Fibroblast of the aortic adventitia (primary cell): ENCODE measurements at regions not wholly inside any gene's neighbourhood (a gene's known extent, or its start where the extent isn't known, plus 50 kb on each side); places are given as distances from the start of the nearest gene placed in this dataset.
"Not testable (repeated sequence)": the region's sequence is repeated elsewhere in the genome, so short reads cannot be mapped to it uniquely, and the experiment has no call there.

Experiments used
- DNase-seq: peaks from one replicate; pipeline ENCODE4 v3.0.0-alpha.2; 2010; ENCODE audit warnings: low read depth
- H3K4me3 ChIP-seq: 2 replicates; pipeline ENCODE4 v1.5.1; 2011; ENCODE audit warnings: low read depth, mild to moderate bottlenecking, control low read depth, low read length, moderate library complexity
- CTCF ChIP-seq: IDR thresholded peaks from 2 replicates; pipeline ENCODE4 v1.5.1; 2011; ENCODE audit warnings: mild to moderate bottlenecking, low read length, control low read depth, inconsistent platforms; ENCODE audit not compliant: insufficient read depth

GRCh38 chr1:95876276-95876675, 642.3 kb downstream of the RWDD3 start:
- no peak for TF ChIP-seq CTCF
- no peak overlapping the region for H3K4me3 ChIP-seq
- DNase-seq = no peak

GRCh38 chr1:95879498-95880050, 645.6 kb downstream of the RWDD3 start:
- DNase-seq = no peak
- TF ChIP-seq CTCF = no peak
- H3K4me3 ChIP-seq = no peak overlapping the region

GRCh38 chr1:95888941-95889390, 655.0 kb downstream of the RWDD3 start:
- DNase-seq = no peak
- TF ChIP-seq CTCF = no peak
- H3K4me3 ChIP-seq = no peak overlapping the region

GRCh38 chr1:95889400-95889799, 655.4 kb downstream of the RWDD3 start:
- DNase-seq = no peak
- no peak overlapping the region for H3K4me3 ChIP-seq
- TF ChIP-seq CTCF = no peak

- TF ChIP-seq CTCF = no peak
These were observed 659.9 kb downstream of the RWDD3 start for GRCh38 chr1:95893921-95894320.

GRCh38 chr1:95903060-95903459, 669.0 kb downstream of the RWDD3 start:
- H3K4me3 ChIP-seq = no peak overlapping the region
- no peak for DNase-seq
- no peak for TF ChIP-seq CTCF

More at GRCh38 chr1:95893921-95894320, 659.9 kb downstream of the RWDD3 start:
- DNase-seq = no peak
- no peak overlapping the region for H3K4me3 ChIP-seq

- no peak overlapping the region for H3K4me3 ChIP-seq
- no peak for DNase-seq
- no peak for TF ChIP-seq CTCF
These were observed 671.9 kb downstream of the RWDD3 start for GRCh38 chr1:95905818-95906395.

- DNase-seq, H3K4me3 ChIP-seq: not testable (repeated sequence)
These were observed 677.7 kb downstream of the RWDD3 start for GRCh38 chr1:95911739-95912138.
